ENCODE measurements at regions not wholly inside any gene's neighbourhood (a gene's known extent, or its start where the extent isn't known, plus 50 kb on each side); places are given as distances from the start of the nearest gene placed in this dataset.

DNA sequence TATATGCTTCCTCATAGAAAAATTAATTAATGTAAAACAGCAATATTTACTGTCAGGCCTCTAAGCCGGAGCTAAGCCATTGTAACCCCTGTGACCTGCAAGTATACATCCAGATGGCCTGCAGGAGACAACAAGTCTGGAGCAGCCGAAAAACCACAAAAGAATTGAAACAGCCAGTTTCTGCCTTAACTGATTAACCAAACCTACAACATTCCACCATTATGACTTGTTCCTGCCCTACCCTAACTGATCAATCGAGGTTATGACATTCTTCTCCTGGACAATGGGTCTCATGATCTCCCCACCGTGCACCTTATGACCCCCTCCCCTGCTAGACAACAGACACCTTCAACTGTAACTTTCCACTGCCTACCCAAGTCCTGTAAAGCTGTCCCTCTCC lies 205.8 kb upstream of the DUSP10 start:
- TF ChIP-seq, protein P1, sequence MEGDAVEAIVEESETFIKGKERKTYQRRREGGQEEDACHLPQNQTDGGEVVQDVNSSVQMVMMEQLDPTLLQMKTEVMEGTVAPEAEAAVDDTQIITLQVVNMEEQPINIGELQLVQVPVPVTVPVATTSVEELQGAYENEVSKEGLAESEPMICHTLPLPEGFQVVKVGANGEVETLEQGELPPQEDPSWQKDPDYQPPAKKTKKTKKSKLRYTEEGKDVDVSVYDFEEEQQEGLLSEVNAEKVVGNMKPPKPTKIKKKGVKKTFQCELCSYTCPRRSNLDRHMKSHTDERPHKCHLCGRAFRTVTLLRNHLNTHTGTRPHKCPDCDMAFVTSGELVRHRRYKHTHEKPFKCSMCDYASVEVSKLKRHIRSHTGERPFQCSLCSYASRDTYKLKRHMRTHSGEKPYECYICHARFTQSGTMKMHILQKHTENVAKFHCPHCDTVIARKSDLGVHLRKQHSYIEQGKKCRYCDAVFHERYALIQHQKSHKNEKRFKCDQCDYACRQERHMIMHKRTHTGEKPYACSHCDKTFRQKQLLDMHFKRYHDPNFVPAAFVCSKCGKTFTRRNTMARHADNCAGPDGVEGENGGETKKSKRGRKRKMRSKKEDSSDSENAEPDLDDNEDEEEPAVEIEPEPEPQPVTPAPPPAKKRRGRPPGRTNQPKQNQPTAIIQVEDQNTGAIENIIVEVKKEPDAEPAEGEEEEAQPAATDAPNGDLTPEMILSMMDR (conservative IDR thresholded peaks at IDR 0.05): no peak
- no peak for TF ChIP-seq EZH2 (IDR thresholded peaks at IDR 0.05; ENCODE audit: low read depth)

Measured in PC-9 (cell line).